Ascending aorta (tissue), 2 donors: ENCODE measurements at regions not wholly inside any gene's neighbourhood (a gene's known extent, or its start where the extent isn't known, plus 50 kb on each side); places are given as distances from the start of the nearest gene placed in this dataset.

Experiments
- DNase-seq, 2 donors: peaks; one replicate each; pipeline ENCODE4 v3.0.0-alpha.2; 2019; ENCODE audit warnings: low spot score in 2 of 2
- H3K27ac ChIP-seq, 2 donors: fragments of 200-600 bp; sonication (generic); one replicate each; pipeline ENCODE4 v1.5.1; 2016 to 2017; ENCODE audit warnings: mild to moderate bottlenecking in 1 of 2
- H3K27me3 ChIP-seq: fragments of 200-600 bp; sonication (generic); one replicate; pipeline ENCODE4 v1.5.1; 2017
- H3K36me3 ChIP-seq, 2 donors: fragments of 200-600 bp; sonication (generic); one replicate each; pipeline ENCODE4 v1.5.1; 2016
- H3K4me1 ChIP-seq, 2 donors: fragments of 200-600 bp; sonication (generic); one replicate each; pipeline ENCODE4 v1.5.1; 2016 to 2017; ENCODE audit warnings: mild to moderate bottlenecking in 1 of 2
- H3K4me3 ChIP-seq, 2 donors: fragments of 200-600 bp; sonication (generic); one replicate each; pipeline ENCODE4 v1.5.1; 2016 to 2017; ENCODE audit warnings: mild to moderate bottlenecking in 1 of 2
- H3K9me3 ChIP-seq, 2 donors: fragments of 200-600 bp; sonication (generic); one replicate each; pipeline ENCODE4 v1.5.1; 2016
- CTCF ChIP-seq, 3 experiments: fragments of 200-600 bp in 2 of 3; fragments of 450-650 bp in 1 of 3; sonication (generic) in 2 of 3; IDR thresholded peaks; one replicate each; pipeline ENCODE4 v1.5.1; 2016 to 2019; ENCODE audit warnings: antibody characterized with exemption in 3 of 3, mild to moderate bottlenecking in 1 of 3, moderate library complexity in 1 of 3
- intact Hi-C: fragments of 100-400 bp; cut with DNase I; formaldehyde crosslinking; loops from one replicate; pipeline ENCODE4 v1.15.1; 2023

- no peaks in the 10 kb centered on the region for H3K27me3 ChIP-seq
- intact Hi-C loops, result no loop called here
- no peaks in the 10 kb centered on the region for H3K9me3 ChIP-seq
- H3K4me1 ChIP-seq, result no peaks in the 10 kb centered on the region
- no peak for TF ChIP-seq CTCF (IDR thresholded peaks at IDR 0.05)
- no peak overlapping the region for H3K4me3 ChIP-seq
- no peaks in the 10 kb centered on the region for H3K36me3 ChIP-seq
- DNase-seq, result no peak
- H3K27ac ChIP-seq, result no peak overlapping the region
These were observed 390.8 kb upstream of the ZNF385D start for GRCh38 chr3:22141769-22142168.

GRCh38 chr3:22147161-22147560 lies 396.2 kb upstream of the ZNF385D start:
- intact Hi-C loops, result no loop called here
- Histone ChIP-seq H3K27ac (no peak overlapping the region), H3K9me3 (no peaks in the 10 kb centered on the region), H3K4me1 (no peaks in the 10 kb centered on the region), H3K4me3 (no peak overlapping the region), H3K27me3 (no peaks in the 10 kb centered on the region), H3K36me3 (no peaks in the 10 kb centered on the region)
- no peak for DNase-seq
- no peak for TF ChIP-seq CTCF (IDR thresholded peaks at IDR 0.05)

DNA sequence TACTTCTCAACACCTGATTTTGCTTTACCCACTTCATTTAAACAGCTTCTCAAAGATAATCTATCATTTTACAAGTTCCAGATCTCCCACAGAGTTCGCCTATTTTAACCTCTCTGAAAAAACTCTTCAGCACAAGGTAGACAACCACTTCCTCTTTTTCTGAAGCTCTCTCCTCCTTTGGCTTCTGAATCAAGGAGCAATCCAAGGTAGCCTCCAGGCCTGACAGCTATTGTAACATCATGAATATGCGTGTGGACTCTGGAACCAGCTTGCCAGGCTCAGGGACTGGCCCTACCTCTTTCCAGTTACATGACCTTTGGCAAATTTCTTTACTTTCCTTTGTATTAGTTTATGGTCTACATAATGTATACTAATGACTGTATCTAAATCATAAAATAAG lies 405.9 kb upstream of the ZNF385D start:
- DNase-seq, result no peak
- Histone ChIP-seq H3K4me1 (no peaks in the 10 kb centered on the region), H3K36me3 (no peaks in the 10 kb centered on the region), H3K27me3 (no peaks in the 10 kb centered on the region), H3K27ac (no peak overlapping the region), H3K4me3 (no peak overlapping the region), H3K9me3 (no peaks in the 10 kb centered on the region)
- intact Hi-C loops, result no loop called here
- no peak for TF ChIP-seq CTCF (IDR thresholded peaks at IDR 0.05)

DNA sequence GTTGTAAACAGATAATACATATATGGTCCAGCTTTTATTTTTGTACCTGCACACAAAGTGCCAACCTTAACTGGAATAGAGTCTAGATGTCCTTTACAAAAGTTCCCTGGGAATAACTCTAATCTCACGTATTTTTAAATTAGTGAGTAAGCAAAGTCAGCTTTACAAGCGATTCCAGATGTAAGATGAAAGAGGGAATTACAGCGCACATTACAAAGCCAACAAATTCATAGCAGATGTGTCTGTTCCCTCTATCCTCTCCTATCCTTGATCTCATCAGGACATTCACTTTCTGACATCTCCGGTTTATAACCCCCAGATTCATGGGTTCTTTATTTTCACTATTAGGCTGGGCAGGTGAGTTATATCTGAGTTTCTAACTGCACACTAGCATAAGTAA lies 406.8 kb upstream of the ZNF385D start:
- Histone ChIP-seq H3K27ac (no peak overlapping the region), H3K9me3 (no peaks in the 10 kb centered on the region), H3K4me1 (no peaks in the 10 kb centered on the region), H3K27me3 (no peaks in the 10 kb centered on the region), H3K4me3 (no peak overlapping the region), H3K36me3 (no peaks in the 10 kb centered on the region)
- intact Hi-C loops, result no loop called here
- no peak for DNase-seq
- no peak for TF ChIP-seq CTCF (IDR thresholded peaks at IDR 0.05)

- no peak for DNase-seq
- TF ChIP-seq CTCF (IDR thresholded peaks at IDR 0.05), result no peak
- Histone ChIP-seq H3K27me3 (no peaks in the 10 kb centered on the region), H3K4me1 (no peaks in the 10 kb centered on the region), H3K4me3 (no peak overlapping the region), H3K36me3 (no peaks in the 10 kb centered on the region), H3K27ac (no peak overlapping the region), H3K9me3 (no peaks in the 10 kb centered on the region)
- intact Hi-C loops, result no loop called here
These were observed 408.1 kb upstream of the ZNF385D start for GRCh38 chr3:22159004-22159695.

GRCh38 chr3:22161315-22161714 lies 410.3 kb upstream of the ZNF385D start:
- Histone ChIP-seq H3K36me3 (no peaks in the 10 kb centered on the region), H3K27me3 (no peaks in the 10 kb centered on the region), H3K4me3 (no peak overlapping the region), H3K4me1 (no peaks in the 10 kb centered on the region), H3K9me3 (no peaks in the 10 kb centered on the region), H3K27ac (no peak overlapping the region)
- intact Hi-C loops, result no loop called here
- DNase-seq, result no peak
- no peak for TF ChIP-seq CTCF (IDR thresholded peaks at IDR 0.05)
